A673 (cell line): ENCODE measurements at regions not wholly inside any gene's neighbourhood (a gene's known extent, or its start where the extent isn't known, plus 50 kb on each side); places are given as distances from the start of the nearest gene placed in this dataset.

Source experiments
- BruUV-seq: library from RNA; stranded (reverse); fragments of 400-500 nt; replicated peaks from 2 replicates; lab custom pipeline; 2021; lab: Mats Ljungman, UMichigan
- CTCF ChIA-PET: fragments of 300-600 bp; sonication (Branson Sonifier 250); formaldehyde crosslinking; loops from one replicate; lab custom pipeline; 2022; ENCODE audit warnings: antibody characterized with exemption; lab: Charles Lee
- POLR2A ChIA-PET: fragments of 300-600 bp; sonication (Branson Sonifier 250); formaldehyde crosslinking; loops from one replicate; lab custom pipeline; 2022; ENCODE audit warnings: antibody characterized with exemption; ENCODE audit not compliant: low non-redundant PET; lab: Charles Lee
- DNase-seq: peaks from one replicate; pipeline ENCODE4 v3.0.0-alpha.2; 2015; ENCODE audit warnings: low spot score
- H3K27ac ChIP-seq: fragments of 200-600 bp; sonication (generic); 2 replicates; pipeline ENCODE4 v1.5.1; 2016; ENCODE audit warnings: mixed run types, low read depth, mild to moderate bottlenecking, mixed read lengths, antibody characterized with exemption, low read length; ENCODE audit not compliant: poor library complexity, severe bottlenecking
- H3K27me3 ChIP-seq: fragments of 200-600 bp; sonication (generic); replicated peaks from 2 replicates; pipeline ENCODE4 v1.6.1; 2017; ENCODE audit warnings: mixed run types, low read depth, mild to moderate bottlenecking, mixed read lengths, antibody characterized with exemption, low read length; ENCODE audit not compliant: insufficient read depth, poor library complexity
- H3K36me3 ChIP-seq: fragments of 200-600 bp; sonication (generic); 2 replicates; pipeline ENCODE4 v1.6.1; 2016; ENCODE audit warnings: mixed run types, mild to moderate bottlenecking, mixed read lengths, antibody characterized with exemption, low read length; ENCODE audit not compliant: insufficient read depth, poor library complexity, severe bottlenecking
- H3K4me1 ChIP-seq: fragments of 200-600 bp; sonication (generic); 2 replicates; pipeline ENCODE4 v1.6.1; 2017; ENCODE audit warnings: mixed run types, mild to moderate bottlenecking, mixed read lengths, antibody characterized with exemption, low read length; ENCODE audit not compliant: insufficient read depth, poor library complexity, severe bottlenecking
- H3K4me3 ChIP-seq: fragments of 200-600 bp; sonication (generic); 2 replicates; pipeline ENCODE4 v1.5.1; 2016; ENCODE audit warnings: low read depth, mixed run types, mild to moderate bottlenecking, mixed read lengths, low read length; ENCODE audit not compliant: poor library complexity, severe bottlenecking
- H3K9me3 ChIP-seq: fragments of 200-600 bp; sonication (generic); 2 replicates; pipeline ENCODE4 v1.6.1; 2016; ENCODE audit warnings: mixed run types, low read depth, mild to moderate bottlenecking, mixed read lengths, antibody characterized with exemption, low read length; ENCODE audit not compliant: poor library complexity, severe bottlenecking
- EZH2 ChIP-seq: fragments of 200-600 bp; sonication (generic); IDR thresholded peaks from 2 replicates; pipeline ENCODE4 v1.6.1; 2017; ENCODE audit warnings: borderline replicate concordance, low read depth, mild to moderate bottlenecking, mixed read lengths, antibody characterized with exemption, low read length; ENCODE audit not compliant: poor library complexity, severe bottlenecking
- intact Hi-C: fragments of 100-400 bp; cut with micrococcal nuclease; formaldehyde crosslinking; loops from one replicate; pipeline ENCODE4 v1.10.0; 2022; ENCODE audit not compliant: unreplicated experiment
- TF ChIP-seq, protein P1 (sequence below): fragments of 300-800, 200-600 bp; sonication (generic); conservative IDR thresholded peaks from 2 replicates; pipeline ENCODE4 v1.5.1; 2017; ENCODE audit warnings: low read depth, mild to moderate bottlenecking, antibody characterized with exemption, low read length, moderate library complexity, mixed read lengths

DNA sequence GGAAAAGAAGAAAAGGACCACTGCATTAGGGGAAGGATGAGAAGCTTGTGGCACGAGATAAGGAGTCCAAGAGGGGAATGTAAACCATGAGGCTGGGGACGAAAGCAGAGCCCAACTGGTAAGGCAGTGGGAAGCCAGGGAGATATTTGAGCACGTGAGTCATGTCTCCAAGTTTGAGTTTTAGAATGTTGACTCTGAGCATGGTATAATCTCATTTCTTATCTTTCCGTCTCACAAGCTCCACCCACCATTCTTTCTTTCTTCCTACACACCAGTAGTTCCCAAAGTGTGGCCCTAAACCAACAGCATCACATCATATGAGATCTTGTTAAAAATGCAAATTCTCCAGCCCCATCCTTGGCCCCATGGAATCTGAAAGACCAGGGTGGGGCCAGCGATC lies 145.3 kb downstream of the PLPP3 start:
- TF ChIP-seq EZH2 = no peak
- TF ChIP-seq, protein P1, sequence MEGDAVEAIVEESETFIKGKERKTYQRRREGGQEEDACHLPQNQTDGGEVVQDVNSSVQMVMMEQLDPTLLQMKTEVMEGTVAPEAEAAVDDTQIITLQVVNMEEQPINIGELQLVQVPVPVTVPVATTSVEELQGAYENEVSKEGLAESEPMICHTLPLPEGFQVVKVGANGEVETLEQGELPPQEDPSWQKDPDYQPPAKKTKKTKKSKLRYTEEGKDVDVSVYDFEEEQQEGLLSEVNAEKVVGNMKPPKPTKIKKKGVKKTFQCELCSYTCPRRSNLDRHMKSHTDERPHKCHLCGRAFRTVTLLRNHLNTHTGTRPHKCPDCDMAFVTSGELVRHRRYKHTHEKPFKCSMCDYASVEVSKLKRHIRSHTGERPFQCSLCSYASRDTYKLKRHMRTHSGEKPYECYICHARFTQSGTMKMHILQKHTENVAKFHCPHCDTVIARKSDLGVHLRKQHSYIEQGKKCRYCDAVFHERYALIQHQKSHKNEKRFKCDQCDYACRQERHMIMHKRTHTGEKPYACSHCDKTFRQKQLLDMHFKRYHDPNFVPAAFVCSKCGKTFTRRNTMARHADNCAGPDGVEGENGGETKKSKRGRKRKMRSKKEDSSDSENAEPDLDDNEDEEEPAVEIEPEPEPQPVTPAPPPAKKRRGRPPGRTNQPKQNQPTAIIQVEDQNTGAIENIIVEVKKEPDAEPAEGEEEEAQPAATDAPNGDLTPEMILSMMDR = no peak
- Histone ChIP-seq H3K4me1 (no peaks in the 10 kb centered on the region), H3K27me3 (no peaks in the 10 kb centered on the region), H3K9me3 (no peaks in the 10 kb centered on the region), H3K27ac (no peak overlapping the region), H3K4me3 (no peak overlapping the region), H3K36me3 (no peaks in the 10 kb centered on the region)
- intact Hi-C loops = no loop called here
- BruUV-seq = no TSS peak
- POLR2A ChIA-PET = no interaction called here
- no peak for DNase-seq
- CTCF ChIA-PET = no interaction called here

DNA sequence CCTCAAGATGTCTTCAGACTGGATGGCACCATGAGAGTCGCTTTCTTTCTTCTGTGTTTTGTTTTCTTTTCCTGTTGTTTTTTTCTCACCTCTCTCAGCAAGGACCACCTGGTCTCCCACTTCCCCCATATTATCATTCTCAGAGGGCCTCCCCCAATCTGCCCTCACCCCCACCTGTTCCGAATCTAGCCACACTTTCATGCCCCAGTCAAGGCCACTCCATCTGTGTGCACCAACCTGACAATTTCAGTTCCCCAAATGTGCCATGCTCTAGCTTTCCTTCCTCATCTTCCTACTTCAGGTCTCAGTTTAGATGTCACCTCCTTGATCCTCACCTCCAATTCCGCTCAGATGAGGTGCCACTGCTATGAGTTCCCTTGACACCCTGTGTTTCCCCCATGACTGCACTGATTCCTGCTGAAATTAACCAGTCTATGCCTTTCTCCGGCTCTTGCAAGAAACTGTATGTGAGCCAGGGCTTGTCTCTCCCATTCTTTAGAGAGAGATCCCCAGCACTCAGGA lies 146.2 kb downstream of the PLPP3 start:
- H3K9me3 ChIP-seq = no peaks in the 10 kb centered on the region
- no peak overlapping the region for H3K4me3 ChIP-seq
- ChIA-PET POLR2A (no interaction called here), CTCF (no interaction called here)
- TF ChIP-seq, protein P1 = no peak
- no peak for TF ChIP-seq EZH2
- H3K36me3 ChIP-seq = no peaks in the 10 kb centered on the region
- H3K27ac ChIP-seq = no peak overlapping the region
- no TSS peak for BruUV-seq
- intact Hi-C loops = no loop called here
- H3K27me3 ChIP-seq = no peaks in the 10 kb centered on the region
- no peaks in the 10 kb centered on the region for H3K4me1 ChIP-seq
- no peak for DNase-seq

DNA sequence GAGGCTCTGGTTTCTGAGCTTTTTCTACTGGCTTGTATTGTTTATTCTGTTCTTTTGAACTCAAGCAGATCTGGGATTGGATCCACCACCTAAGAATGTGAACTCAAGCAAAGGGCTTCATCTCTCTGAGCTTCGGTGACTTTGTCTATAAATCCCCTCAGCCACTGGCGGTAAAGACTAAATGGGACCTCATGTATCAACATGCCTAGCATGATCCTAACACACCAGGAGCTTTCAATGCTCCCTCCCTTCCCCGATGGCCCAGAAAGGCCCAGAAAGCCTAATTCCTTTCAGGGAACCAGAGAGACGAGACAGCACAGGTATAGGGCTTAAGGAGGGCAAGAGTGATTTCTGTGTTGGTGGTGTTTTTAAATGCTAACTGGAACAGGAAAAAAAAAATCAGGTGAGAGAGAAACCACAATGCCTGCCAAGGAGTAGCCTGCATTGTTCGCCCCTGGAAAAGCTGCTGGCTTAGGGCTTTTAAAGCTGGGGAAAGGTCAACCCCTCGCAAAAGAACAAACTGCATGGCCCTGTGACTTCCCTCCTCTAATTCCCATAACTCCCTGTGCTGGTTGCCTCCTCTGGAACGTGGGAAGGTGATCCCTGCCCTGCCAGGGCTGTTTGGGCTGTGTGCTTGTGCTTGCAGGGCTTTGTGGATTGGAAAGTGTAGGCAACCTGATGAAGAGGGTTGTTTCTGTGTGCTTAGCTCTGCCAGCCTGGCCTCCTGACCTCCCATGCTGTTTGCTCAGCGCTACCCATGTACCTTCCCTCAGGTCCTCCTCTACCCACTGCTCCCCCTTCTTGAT lies 147.0 kb downstream of the PLPP3 start:
- BruUV-seq = no TSS peak
- intact Hi-C loops = no loop called here
- CTCF ChIA-PET = no interaction called here
- Histone ChIP-seq H3K4me1 (no peaks in the 10 kb centered on the region), H3K9me3 (no peaks in the 10 kb centered on the region), H3K4me3 (no peak overlapping the region), H3K27ac (no peak overlapping the region), H3K27me3 (no peaks in the 10 kb centered on the region), H3K36me3 (no peaks in the 10 kb centered on the region)
- no peak for DNase-seq
- POLR2A ChIA-PET = no interaction called here
- TF ChIP-seq, protein P1 = no peak
- TF ChIP-seq EZH2 = no peak
